ENCODE measurements at regions not wholly inside any gene's neighbourhood (a gene's known extent, or its start where the extent isn't known, plus 50 kb on each side); places are given as distances from the start of the nearest gene placed in this dataset.

DNA sequence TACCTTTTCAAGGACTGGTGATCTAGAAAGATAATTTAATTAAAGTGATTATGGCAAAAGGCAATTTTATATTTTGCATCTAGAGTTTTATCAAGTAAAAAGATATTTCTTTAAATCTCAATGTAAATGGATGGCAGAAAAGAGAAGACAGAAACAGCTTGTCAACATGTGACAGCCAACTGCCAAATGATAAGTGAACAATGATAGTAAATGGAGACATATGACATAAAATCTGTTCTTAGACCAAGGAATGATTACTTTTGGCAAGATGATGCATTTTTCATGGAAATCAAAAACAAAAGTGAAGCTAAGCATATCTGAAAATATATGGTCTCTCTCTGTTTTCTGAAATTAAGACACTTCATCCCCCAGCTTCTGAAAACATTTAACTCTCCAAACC lies 1730.7 kb upstream of the FLRT2 start:
- no peak for DNase-seq

DNA sequence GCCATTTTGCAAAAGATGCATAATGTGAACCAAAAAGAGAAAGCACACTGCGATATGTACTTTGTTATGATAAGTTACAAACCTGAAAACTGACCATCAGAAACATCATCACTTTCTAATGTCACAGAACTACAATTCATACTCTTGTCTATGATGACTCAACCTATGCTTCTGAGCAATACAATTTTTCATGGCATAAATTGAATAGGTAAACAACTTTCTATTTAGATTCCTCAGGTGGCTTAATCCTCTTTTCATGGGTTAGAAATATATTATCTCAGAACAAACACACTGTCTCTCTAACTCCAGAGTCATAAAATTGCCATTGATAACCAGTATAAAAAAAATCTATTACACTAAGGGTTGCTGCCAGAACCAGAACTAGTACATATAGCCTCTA lies 1715.0 kb upstream of the FLRT2 start:
- DNase-seq, result no peak

DNA sequence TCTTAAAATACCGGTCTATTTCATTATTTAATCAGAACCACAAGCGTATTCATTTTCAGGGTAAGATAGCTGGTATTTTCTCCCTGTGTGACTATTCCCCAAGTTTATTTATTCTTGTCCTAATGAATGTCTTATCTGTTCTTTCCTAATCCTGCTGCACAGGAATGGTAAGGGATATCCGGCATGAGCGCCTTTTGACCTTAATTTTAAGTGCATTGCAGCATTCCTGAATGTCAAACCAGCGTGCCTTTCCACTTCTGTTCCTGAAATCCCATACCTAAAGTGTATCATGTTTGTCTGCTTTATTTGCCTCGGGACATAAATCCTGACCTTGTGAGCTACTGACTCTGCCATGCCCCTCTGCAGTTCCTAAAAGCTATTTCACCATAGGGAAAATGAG lies 1713.2 kb upstream of the FLRT2 start:
- no peak for DNase-seq

DNA sequence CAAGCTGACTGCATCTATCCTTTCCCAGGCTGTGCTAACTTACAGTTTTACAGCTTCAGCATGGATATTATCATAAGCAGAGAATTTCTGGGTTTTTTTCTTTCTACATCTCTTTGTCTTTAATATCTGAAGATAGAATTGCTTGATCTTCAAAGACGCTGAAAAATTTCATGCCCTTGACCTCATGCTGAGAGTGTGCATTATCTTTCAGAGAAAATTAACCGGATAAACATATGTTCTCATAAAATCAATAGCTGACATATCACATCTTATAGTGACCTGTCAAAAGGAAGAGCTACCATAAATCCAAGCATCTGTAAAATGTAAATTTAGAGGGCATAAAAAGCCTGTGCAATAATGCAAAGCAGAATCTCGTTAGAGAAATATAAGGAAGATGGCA lies 1704.1 kb upstream of the FLRT2 start:
- DNase-seq, result no peak

DNA sequence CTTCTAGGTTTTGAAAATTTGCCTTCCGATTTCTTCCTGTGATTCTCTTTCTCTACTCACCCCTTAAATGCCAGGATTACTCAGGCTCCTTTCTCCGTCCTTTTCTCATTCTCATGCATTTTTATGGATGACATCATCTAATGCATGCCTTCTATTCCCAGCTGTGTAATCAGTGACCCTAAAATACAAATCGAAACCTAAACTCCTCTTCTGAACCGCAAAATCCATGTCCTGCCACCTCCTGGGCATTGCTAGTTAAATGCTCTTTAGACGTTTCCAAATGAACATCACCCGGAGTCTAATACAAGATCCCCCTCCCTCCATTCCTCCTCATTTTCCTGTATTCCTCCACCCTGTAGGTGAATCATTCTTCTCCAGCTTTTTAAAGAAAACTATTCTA lies 1703.1 kb upstream of the FLRT2 start:
- DNase-seq, result no peak

DNA sequence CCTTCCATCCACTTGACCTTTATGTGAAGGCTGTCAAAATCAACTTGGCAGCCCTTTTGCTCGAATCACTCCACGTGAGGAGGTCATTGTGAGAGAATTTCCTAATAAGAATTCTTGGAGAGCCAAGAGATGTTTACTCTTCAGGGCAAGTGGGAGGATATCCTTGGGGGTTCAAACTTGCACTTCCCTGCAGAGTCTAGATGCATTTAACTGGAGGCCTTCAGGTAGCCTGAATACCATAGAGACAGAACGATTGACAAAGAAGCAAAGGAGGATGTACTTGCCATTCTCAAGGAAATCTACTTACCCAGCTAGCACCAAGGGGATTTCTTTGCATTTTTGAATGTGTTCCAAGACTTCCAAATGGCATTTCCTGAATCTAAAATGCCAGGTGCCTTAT lies 1702.6 kb upstream of the FLRT2 start:
- no peak for DNase-seq

DNA sequence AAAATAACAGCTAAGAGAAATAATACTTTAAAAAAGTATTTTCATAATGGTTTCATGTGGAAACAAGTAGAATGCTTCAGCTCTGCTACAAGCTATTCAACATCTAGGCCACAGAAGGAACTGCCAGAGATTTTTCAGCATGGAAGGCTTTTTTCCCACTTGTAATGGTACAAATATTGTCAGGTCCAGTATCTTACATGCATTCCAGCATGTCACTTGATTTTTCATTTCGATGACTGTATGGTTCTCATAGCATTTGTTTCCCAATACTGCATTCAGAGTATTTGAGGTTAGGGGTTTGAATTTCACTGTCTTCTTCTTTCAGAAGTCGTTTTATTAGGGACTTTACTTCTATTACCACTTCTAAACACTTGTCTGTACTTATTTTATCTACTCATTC lies 1701.5 kb upstream of the FLRT2 start:
- DNase-seq, result no peak

DNA sequence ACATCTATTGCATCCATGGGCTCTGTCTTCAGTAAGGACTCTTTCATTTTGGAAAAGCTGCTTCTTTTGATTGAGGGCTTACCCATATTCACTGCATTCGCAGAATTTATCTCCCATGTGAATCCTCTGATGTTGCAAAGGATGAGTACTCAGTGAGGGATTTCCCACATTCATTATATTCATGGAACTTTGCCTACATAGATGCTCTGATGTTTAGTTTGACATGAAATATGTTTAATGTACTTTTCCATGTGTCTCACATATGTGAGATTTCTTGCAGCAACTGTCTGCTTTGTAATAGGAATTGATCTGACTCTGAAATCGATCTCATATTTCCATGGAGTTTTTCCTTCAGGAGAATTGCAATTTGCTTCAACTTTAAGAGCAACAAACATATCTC lies 1699.6 kb upstream of the FLRT2 start:
- DNase-seq, result no peak

DNA sequence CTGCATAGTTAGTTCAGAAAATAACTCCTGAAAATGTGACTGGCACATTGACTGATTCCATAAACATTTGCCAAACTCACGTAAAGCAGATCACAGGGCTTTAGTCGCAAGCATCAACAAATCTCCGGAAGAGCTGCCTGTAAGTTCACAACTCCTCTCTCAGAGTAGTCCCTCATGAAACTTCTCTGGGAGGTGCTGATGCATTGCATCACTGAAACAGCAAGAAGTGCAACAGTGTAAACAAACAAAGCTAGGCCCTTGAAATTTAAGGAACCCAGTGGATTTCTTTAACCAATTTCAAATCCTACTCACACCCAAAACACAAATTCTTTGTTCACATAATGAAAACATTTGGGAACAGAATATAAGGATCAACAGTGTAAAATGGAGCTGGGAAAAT lies 1691.7 kb upstream of the FLRT2 start:
- DNase-seq, result no peak

DNA sequence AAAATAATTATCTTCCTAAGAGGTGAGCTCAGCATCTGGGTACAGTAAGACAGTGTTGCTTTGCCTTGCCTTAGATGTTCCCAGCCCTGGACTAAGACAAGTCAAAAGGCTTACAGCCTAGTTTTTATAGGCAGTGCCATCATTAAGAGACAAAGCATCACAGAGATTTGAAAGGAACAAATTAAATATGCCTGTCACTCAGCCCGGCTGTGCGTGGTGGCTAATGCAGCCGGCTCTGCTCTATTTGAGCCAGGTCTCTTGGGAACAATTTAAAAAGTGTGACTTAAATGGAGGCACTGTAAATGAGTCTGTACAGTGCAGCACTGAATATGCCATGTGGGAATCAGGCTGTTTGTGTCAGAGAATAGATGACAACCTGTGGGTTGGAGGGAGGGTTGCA lies 1687.4 kb upstream of the FLRT2 start:
- no peak for DNase-seq

DNA sequence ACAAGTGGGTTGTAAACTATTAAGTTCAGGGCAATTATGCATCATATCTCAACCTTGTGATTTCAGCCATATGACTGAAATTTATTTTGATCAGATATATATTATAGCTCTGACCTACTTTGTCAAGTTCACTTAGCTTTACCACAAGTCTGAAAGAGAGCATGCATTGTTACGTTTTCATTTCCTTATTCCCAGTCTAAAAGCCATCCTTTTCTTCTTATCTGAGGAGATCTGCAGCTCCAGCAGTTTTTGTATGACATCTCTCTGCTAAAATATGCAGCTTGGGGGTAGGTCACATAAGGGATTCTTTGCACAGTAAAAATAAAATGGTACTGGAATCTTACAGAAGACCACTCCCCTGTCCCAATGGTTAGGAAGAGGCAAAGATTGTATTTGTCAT lies 1682.8 kb upstream of the FLRT2 start:
- no peak for DNase-seq

DNA sequence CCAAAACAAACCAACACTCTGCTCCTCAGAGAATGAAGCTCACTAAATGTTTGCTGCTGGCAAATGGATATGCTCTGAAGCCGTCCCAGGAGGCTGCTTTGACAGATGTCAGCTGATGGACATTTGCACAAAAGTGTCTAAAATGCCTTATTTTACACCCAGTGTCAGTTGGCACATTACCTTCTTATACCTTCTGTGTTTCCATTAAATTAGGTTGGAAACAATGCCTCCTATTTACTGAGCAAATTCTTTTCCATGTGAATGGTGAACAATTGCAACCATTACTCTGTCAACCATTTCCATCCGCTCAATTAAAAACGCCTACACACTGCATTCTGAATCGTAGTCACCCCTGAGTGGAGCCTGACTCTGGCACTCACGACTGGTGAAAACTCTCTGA lies 1679.9 kb upstream of the FLRT2 start:
- DNase-seq, result no peak

DNA sequence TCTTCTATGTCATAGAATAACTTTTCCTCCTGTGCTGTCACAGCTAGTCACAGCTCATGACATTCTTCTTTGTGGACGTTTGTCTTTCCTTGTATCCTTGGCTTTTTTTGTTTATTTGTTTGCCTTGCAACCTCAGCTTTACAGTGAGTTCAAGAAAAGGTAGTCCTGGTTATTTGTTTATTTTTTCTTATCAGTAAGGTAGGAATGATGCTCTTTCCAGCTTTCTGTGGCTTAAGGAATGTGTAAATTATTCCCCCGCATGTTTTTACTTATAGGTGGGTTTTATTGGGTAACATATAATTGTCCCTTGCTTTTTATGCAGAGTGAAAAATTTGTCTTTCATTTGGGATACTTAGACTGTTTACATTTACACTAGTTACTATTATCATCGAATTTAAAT lies 1673.6 kb upstream of the FLRT2 start:
- no peak for DNase-seq

DNA sequence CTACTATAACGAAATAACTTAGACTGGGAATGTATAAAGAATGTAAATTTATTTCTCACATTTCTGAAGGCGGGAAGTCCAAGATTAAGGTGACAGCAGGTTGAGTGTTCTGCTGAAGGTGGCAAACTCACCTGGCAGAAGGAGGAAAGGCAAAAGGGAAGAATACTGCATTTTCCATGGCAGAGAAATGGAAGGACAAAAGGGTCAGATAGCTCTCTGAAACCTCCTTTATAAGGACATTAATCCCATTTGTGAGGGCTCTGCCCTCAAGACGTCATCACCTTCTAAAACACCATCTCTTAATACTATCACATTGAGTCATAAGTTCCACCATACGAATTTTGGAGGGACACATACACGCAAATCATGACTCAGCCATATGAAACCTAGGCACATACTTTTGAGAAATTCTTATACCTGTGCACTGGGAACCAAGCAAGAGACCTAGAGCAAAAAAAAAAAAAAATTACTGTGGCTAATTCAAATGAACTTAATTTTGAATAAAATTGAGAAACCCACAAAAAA lies 1669.3 kb upstream of the FLRT2 start:
- no peak for DNase-seq

DNA sequence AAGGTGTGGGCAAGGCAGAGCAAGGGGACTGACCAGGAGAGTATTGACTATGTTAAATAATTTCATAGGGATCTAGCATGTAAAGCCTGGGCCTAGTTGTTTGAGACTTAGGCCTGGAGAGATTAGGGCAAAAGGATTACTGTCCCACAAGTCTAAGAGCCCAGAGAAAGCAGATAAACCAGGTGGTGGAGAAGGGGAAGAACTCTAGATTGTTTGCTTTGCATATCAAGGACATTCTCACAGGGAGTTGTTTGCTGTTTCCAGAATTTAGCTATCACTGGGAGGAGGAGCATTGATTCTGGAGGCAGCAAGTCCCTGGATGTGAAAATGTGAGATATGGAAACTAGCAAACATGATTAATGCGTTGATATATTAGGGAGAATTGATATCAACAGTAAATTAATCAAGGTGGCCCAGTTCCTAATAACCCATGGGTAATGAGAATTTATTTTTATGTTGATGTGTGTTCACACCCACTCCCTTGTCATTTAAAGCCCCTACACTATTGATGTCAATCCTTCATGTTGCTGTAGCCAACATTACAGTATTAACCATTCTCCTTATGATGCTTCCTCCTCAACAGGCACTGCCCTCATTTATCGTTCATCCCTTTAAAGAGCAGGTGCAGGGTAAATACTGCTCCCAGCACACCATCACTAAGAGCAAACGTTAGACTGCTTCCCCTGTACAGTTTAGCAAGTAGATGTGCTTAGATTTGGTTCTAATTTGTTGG lies 1666.7 kb upstream of the FLRT2 start:
- DNase-seq, result no peak

DNA sequence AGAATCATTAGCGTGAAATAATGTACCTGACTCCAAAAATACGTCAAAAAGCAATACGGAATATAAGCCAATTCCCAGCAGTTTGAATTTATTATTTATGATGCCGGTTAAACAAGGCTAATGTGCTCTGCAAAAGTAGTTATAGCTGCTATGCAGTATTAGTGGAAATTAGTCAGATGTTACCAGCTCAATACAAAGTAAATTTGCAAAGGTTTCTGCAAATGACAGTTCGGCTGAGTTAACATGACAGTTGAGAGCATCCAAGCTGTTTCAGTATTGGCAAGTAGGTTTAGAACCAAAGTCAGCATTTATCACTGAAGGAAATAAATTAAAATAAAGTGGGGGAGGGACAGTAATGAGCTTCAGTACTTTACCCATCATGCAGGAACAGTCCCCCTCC lies 1665.8 kb upstream of the FLRT2 start:
- no peak for DNase-seq

DNA sequence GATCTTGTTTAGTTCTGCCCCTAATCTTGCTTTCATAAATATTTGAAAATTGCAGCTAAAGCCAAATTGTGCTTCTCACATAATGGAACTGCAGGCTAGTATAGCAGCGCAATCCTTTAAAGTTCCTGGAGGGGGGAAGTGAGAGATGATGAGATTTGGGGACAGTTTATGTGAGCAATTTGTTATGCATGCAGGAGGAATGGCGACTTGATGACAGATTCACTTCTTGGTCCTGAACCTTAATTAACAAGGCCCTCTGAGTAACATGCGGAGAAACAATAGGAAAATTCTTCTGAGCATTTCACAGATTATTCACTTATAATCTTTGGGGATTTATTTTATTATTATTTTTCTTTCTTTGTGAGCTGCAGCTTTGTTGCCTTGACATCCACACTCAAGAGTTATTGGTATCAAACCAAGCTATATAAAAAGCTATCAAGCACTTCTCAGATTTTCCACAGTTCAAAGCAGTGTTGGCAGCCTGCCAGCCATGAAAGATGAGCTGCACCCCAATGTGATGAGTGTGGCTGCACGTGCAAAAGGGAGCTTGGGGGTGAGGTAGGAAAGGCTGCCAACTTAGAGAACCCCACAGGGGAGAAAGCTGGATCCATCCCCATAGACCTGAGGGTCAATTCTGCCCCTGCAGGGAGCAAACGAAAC lies 1662.2 kb upstream of the FLRT2 start:
- DNase-seq, result no peak

DNA sequence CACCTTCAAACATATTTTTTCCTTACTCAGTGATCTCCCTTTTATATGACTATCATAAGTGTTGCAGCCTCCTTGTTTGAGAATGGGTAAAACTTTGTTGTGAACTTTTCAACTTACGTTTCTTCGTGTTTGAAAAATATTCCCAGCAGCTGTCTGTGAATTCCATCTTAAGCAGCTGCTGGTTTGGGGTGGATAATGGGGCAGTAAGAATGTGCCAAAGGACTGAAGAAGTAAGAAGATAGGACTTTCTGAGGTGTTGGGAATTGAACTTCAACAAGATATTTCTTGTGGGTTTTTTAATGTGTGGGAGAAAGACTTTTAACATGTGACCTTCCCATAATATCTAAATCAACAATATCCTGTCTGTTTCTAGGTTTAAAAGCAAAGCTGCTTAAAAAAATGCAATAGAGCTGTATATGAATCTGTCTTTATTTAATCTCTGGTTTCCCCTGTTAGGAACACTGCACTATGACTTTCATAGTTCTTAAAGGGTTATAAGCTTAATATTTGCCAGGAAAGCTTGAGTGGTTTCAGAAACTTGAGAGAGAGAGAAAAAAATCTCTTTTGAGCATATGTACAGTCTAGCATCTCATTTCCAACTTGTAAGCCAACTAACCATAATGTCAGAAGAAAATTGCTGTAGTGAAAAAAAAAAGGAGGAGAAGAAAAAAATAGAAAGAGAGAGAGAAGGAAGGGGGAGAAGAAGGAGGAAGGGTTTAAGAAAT lies 1659.2 kb upstream of the FLRT2 start:
- no peak for DNase-seq

DNA sequence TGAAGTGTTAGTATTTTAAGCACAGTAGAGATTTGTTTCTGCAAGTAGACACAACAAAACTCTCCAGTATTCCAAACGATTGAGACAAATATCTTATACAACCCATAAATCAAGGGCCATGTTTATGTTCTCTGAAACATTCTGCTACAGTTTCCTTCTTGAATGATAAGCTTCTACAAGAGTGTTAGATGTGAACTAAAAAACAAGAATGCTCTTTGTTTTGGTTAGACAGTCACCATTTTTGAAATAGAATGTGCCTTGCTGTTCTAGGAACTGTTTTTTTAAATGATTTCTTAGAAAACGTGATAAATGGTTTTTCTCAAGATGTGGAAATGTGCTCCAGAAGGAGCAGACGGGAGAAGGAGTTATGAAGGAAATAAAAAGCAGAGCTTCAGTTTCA lies 1656.3 kb upstream of the FLRT2 start:
- no peak for DNase-seq

DNA sequence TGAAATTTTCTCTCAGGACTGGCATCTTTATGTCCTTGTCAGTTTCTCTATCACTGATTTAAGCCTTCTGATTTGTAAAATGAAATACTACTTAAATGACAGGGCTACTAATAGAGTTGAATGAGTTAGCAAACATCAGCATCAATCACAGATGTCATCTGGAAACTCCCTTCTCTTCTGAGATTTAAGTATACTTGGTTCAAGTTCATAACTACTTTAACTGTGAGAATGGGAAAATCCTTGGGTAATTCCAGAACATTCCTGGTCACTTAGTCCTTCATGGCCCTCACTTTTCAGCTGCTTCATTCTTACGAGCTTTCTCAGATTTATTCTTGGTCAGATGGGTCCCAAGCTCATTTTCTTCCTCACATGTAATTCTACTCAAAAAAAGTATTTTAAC lies 1655.3 kb upstream of the FLRT2 start:
- DNase-seq, result no peak

DNA sequence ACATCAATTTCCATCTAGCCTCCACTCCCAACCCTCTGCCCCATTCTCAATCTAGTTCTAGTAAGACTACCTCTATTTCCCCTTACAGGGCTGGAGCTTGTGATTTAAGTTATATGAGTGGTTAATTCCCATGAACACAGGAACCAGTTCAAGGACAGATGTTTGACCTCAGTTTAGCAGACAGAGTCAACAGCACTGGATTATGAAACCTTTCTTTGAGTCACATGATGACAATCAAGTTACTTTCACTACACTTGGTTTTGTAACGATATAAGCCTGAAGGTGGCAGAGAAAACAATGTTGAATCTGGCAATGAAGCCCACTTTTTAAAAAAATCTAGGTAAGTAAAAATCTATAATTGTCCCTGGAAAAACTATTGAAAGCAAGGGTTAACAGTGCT lies 1646.2 kb upstream of the FLRT2 start:
- DNase-seq, result no peak

DNA sequence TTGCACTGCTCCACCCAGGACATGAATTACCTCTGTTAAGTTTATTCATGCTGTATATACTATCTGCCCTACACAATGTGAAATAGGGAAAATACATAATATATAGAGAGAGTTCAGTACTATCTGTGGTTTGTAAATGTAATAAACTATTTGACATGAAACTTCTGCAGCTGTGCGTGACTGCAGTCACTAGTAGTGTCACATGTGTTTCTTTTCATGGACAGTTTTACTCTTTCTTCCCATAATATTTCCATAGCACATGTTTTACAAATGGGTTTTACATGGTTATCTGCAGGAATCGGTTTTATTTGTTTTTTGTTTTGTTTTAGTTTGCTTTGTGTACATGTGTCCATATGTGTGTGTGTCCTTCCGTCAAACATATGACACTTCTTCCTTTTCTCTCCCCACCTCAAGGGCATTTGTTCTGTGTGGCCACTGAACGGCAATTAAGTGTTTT lies 1644.1 kb upstream of the FLRT2 start:
- no peak for DNase-seq

DNA sequence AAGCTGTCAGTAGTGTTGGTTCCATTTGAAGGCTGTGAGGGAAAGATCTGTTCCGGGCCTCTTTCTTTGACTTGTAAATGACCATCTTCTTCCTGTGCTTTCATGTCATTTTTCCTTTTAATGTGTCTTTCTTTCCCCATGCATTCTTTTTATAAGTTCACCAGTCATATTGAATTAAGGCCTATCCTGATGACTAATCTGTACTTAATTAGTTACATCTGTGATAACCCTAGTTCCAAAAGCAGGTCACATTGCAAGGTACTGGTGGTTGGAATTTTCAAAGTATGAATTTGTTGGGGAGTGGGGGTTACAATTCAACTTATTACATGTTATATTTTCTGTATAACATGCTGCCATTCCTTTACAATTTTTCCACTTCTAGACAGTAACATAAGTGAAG lies 1642.1 kb upstream of the FLRT2 start:
- no peak for DNase-seq

DNA sequence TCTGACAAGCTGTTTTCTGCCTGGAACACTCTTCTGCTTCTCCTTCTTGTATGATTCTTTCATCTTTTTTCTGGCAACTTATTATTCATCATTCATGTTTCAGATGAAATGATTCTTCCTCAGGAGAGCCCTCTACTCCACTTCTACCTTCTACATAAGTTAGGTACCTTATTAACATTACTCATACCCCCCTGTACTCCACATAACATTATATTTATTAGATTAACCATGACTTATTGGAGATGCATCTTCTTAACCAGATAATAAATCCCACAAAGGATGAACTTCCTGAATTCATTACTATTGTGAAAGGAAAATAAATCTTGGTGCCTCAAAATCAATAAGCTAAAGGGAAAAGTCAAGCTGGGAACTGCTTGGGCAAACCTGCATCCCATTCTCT lies 1636.5 kb upstream of the FLRT2 start:
- DNase-seq, result no peak
